ENCODE measurements at regions not wholly inside any gene's neighbourhood (a gene's known extent, or its start where the extent isn't known, plus 50 kb on each side); places are given as distances from the start of the nearest gene placed in this dataset.

DNA sequence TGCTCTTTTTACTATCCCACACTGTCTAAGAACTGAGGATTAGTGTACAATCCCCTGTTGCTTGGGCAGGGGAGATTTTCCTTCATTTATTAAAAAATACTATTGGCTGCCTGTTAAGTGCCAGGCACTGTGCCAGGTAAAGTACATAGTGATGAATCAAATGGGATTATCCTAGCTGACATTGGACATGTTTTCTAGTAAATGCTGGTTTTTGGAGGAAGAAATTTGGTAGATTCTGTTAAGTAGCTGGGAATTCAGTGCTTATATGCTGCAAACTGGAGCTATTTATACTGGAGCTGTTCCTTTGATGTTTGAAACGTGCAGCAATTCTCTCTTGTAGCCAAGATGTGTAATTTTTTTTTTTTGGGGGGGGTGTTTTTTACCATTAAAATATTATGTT is 299.6 kb downstream of the EMP1 start:
- FAIRE-seq = no peak

DNA sequence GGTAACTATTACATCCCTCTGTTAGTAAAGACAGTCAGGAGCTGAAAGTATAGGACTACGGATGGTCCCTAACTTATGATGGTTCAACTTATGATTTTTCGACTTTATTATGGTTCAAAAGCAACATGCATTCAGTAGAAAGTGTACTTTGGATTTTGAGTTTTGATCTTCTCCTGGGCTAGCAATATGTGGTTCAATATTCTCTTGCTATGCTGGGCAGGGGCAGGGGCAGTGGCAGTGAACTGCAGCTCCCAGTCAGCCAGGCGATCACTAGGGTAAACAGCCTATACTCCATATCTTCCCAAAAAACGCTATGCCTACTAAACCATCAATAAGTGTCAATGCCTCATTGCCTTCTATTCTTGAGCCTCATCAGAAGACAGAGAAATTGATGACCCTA is 292.7 kb downstream of the EMP1 start:
- FAIRE-seq = no peak
- no peak overlapping the region for H3K4me2 ChIP-seq (ENCODE audit: control insufficient read depth, insufficient read depth)
- no peak for ATAC-seq
- H3K9me3 ChIP-seq (replicated peaks; ENCODE audit: control insufficient read depth, insufficient read depth, low read length) = no peaks in the 10 kb centered on the region
- H3K27me3 ChIP-seq (replicated peaks in 1 of 2; ENCODE audit: control insufficient read depth in 2 of 2, insufficient read depth in 2 of 2, low read length in 1 of 2) = no peaks in the 10 kb centered on the region
- DNase-seq (ENCODE audit: low read depth, low spot score) = no peak
- no peak overlapping the region for H3K4me3 ChIP-seq
- H3K4me1 ChIP-seq (ENCODE audit: control insufficient read depth, insufficient read depth, low read length) = no peaks in the 10 kb centered on the region
- intact Hi-C loops (cut with micrococcal nuclease; ENCODE audit: unreplicated experiment) = no loop called here
- H4K20me1 ChIP-seq (ENCODE audit: control insufficient read depth, insufficient read depth) = no peaks in the 10 kb centered on the region
- BruUV-seq (replicated peaks) = no TSS peak
- no peaks in the 10 kb centered on the region for H3K36me3 ChIP-seq (ENCODE audit: control insufficient read depth in 2 of 2, insufficient read depth in 2 of 2, low read length in 1 of 2)
- H3K79me2 ChIP-seq (ENCODE audit: control insufficient read depth, insufficient read depth, low read length) = no peaks in the 10 kb centered on the region
- H3K27ac ChIP-seq (ENCODE audit: control insufficient read depth, insufficient read depth) = no peak overlapping the region
- ChIA-PET RAD21 (ENCODE audit: unreplicated experiment) (no interaction called here), SMC1A (ENCODE audit: uncharacterized antibody, unreplicated experiment) (interaction anchor here (0.6 to 1.3 kb wide), 2 partner anchors 24 to 45 kb away, joined by 3 read pairs; no protein-coding TSS in a partner anchor), CTCF (no interaction called here), POLR2A (interaction anchor here (0.7 kb wide), 1 partner anchor 77 kb away, joined by 5 read pairs; no protein-coding TSS in a partner anchor)
- no peak overlapping the region for H3K9ac ChIP-seq (ENCODE audit: control insufficient read depth, insufficient read depth, low read length)
- no peak overlapping the region for H2AFZ ChIP-seq (ENCODE audit: control insufficient read depth, low read depth, low read length)
- in situ Hi-C loops (cut with MboI) = no loop called here
- WGBS (ENCODE audit: insufficient coverage, insufficient replicate concordance, low lambda C conversion rate, missing lambda C conversion rate) = 37% methylated on average over 4 of the region's 4 CpGs
- TF ChIP-seq NFYA (IDR thresholded peaks at IDR 0.05; ENCODE audit: borderline replicate concordance, low read depth, low read length) (no peak), MEF2A (IDR thresholded peaks at IDR 0.05; ENCODE audit: insufficient read depth, low read depth, low read length) (no peak), SMAD1 (IDR thresholded peaks at IDR 0.05; ENCODE audit: low read depth, partially characterized antibody) (no peak), JUND (IDR thresholded peaks at IDR 0.05; ENCODE audit: low read depth, low read length) (no peak)
- TF ChIP-seq, protein P1, sequence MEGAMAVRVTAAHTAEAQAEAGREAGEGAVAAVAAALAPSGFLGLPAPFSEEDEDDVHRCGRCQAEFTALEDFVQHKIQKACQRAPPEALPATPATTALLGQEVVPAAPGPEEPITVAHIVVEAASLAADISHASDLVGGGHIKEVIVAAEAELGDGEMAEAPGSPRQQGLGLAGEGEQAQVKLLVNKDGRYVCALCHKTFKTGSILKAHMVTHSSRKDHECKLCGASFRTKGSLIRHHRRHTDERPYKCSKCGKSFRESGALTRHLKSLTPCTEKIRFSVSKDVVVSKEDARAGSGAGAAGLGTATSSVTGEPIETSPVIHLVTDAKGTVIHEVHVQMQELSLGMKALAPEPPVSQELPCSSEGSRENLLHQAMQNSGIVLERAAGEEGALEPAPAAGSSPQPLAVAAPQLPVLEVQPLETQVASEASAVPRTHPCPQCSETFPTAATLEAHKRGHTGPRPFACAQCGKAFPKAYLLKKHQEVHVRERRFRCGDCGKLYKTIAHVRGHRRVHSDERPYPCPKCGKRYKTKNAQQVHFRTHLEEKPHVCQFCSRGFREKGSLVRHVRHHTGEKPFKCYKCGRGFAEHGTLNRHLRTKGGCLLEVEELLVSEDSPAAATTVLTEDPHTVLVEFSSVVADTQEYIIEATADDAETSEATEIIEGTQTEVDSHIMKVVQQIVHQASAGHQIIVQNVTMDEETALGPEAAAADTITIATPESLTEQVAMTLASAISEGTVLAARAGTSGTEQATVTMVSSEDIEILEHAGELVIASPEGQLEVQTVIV (IDR thresholded peaks at IDR 0.05; ENCODE audit: borderline replicate concordance, partially characterized antibody) = no peak
- TF ChIP-seq, protein P2, sequence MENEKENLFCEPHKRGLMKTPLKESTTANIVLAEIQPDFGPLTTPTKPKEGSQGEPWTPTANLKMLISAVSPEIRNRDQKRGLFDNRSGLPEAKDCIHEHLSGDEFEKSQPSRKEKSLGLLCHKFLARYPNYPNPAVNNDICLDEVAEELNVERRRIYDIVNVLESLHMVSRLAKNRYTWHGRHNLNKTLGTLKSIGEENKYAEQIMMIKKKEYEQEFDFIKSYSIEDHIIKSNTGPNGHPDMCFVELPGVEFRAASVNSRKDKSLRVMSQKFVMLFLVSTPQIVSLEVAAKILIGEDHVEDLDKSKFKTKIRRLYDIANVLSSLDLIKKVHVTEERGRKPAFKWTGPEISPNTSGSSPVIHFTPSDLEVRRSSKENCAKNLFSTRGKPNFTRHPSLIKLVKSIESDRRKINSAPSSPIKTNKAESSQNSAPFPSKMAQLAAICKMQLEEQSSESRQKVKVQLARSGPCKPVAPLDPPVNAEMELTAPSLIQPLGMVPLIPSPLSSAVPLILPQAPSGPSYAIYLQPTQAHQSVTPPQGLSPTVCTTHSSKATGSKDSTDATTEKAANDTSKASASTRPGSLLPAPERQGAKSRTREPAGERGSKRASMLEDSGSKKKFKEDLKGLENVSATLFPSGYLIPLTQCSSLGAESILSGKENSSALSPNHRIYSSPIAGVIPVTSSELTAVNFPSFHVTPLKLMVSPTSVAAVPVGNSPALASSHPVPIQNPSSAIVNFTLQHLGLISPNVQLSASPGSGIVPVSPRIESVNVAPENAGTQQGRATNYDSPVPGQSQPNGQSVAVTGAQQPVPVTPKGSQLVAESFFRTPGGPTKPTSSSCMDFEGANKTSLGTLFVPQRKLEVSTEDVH (IDR thresholded peaks at IDR 0.05; ENCODE audit: low read depth, partially characterized antibody) = no peak

More for the DNA sequence above, 299.6 kb downstream of the EMP1 start:
- intact Hi-C loops (cut with micrococcal nuclease; ENCODE audit: unreplicated experiment) (no loop called here), in situ Hi-C loops (cut with MboI) (no loop called here)
- CTCF ChIA-PET = interaction anchor here (0.7 to 1.2 kb wide), 3 partner anchors 10 to 34 kb away, joined by 3 read pairs; no protein-coding TSS in a partner anchor
- Histone ChIP-seq H3K27ac (ENCODE audit: control insufficient read depth, insufficient read depth) (no peak overlapping the region), H3K4me2 (ENCODE audit: control insufficient read depth, insufficient read depth) (no peak overlapping the region), H2AFZ (ENCODE audit: control insufficient read depth, low read depth, low read length) (no peak overlapping the region), H3K9me3 (replicated peaks; ENCODE audit: control insufficient read depth, insufficient read depth, low read length) (no peaks in the 10 kb centered on the region), H3K9ac (ENCODE audit: control insufficient read depth, insufficient read depth, low read length) (no peak overlapping the region), H4K20me1 (ENCODE audit: control insufficient read depth, insufficient read depth) (no peaks in the 10 kb centered on the region), H3K4me3 (no peak overlapping the region), H3K79me2 (ENCODE audit: control insufficient read depth, insufficient read depth, low read length) (no peaks in the 10 kb centered on the region), H3K27me3 (replicated peaks in 1 of 2; ENCODE audit: control insufficient read depth in 2 of 2, insufficient read depth in 2 of 2, low read length in 1 of 2) (no peaks in the 10 kb centered on the region; a peak in 1 of 4 replicates), H3K36me3 (ENCODE audit: control insufficient read depth in 2 of 2, insufficient read depth in 2 of 2, low read length in 1 of 2) (no peaks in the 10 kb centered on the region), H3K4me1 (ENCODE audit: control insufficient read depth, insufficient read depth, low read length) (no peaks in the 10 kb centered on the region)
- DNase-seq (ENCODE audit: low read depth, low spot score) = no peak
- 0% methylated on average over 1 of the region's 1 CpG for WGBS (ENCODE audit: insufficient coverage, insufficient replicate concordance, low lambda C conversion rate, missing lambda C conversion rate)
- ATAC-seq = no peak
- TF ChIP-seq SMC3 (IDR thresholded peaks at IDR 0.05; ENCODE audit: borderline replicate concordance, low read length) (no peak), ATF7 (IDR thresholded peaks at IDR 0.05; ENCODE audit: low read depth) (no peak), POLR2AphosphoS2 (IDR thresholded peaks at IDR 0.05; ENCODE audit: low read depth, low read length) (no peak), MXI1 (IDR thresholded peaks at IDR 0.05; ENCODE audit: low read depth, low read length) (no peak), NFYB (IDR thresholded peaks at IDR 0.05; ENCODE audit: insufficient read depth, low read depth, low read length) (no peak), TBL1XR1 (IDR thresholded peaks at IDR 0.05; ENCODE audit: low read depth, low read length) (no peak), ETV6 (conservative IDR thresholded peaks at IDR 0.05 in 1 of 2, IDR thresholded peaks at IDR 0.05 in 1 of 2; ENCODE audit: borderline replicate concordance in 1 of 2, low read depth in 1 of 2) (no peak)
- TF ChIP-seq, protein P3, sequence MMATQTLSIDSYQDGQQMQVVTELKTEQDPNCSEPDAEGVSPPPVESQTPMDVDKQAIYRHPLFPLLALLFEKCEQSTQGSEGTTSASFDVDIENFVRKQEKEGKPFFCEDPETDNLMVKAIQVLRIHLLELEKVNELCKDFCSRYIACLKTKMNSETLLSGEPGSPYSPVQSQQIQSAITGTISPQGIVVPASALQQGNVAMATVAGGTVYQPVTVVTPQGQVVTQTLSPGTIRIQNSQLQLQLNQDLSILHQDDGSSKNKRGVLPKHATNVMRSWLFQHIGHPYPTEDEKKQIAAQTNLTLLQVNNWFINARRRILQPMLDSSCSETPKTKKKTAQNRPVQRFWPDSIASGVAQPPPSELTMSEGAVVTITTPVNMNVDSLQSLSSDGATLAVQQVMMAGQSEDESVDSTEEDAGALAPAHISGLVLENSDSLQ (IDR thresholded peaks at IDR 0.05) = no peak
- SMC1A ChIA-PET (ENCODE audit: uncharacterized antibody, unreplicated experiment) = interaction anchor here (0.6 to 1.3 kb wide), 2 partner anchors 10 to 21 kb away, joined by 3 read pairs; no protein-coding TSS in a partner anchor
- RAD21 ChIA-PET (ENCODE audit: unreplicated experiment) = interaction anchor here (0.6 kb wide), 2 partner anchors 23 to 371 kb away, joined by 3 to 4 read pairs; no protein-coding TSS in a partner anchor
- POLR2A ChIA-PET = no interaction called here
- no TSS peak for BruUV-seq (replicated peaks)

Measured in GM12878 (cell line).